GM18517 (cell line): ENCODE measurements at regions not wholly inside any gene's neighbourhood (a gene's known extent, or its start where the extent isn't known, plus 50 kb on each side); places are given as distances from the start of the nearest gene placed in this dataset.

Source experiments
- ATAC-seq: cut with Tn5 transposase; IDR thresholded peaks from one replicate; pipeline ENCODE4 v1.9.1; 2021; ENCODE audit warnings: mild to moderate bottlenecking, moderate library complexity; ENCODE audit not compliant: unreplicated experiment

DNA sequence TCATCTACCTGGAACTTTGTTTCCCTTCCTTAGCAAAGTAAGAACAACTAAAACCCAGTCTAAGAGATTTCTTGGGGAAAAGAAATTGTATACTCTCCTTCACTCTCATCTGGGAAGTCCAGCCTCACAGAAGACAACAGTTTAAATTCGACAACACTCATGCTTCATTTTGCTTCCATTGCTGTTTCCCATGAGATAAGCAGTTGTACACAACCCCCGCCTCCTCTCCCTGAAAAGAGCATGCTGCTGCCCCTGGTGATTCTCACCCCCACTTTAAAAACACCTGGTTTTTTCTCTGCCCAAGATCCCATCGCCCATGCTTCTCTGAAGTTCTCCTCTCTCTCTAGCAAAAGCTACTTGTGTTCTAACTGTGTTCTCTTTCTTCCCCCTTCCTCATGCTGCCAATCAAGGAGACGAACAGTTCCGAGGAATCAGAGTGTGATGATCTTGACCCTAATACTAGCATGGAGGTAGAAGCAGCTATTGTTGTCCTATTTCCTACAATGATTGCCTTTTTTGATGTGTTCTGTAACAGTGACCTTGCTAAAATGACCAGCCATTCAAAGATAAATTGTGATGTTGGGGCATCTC, 51.1 kb upstream of the UMPS start:
- no peak for ATAC-seq
